OCI-LY1 (cell line): ENCODE measurements at regions not wholly inside any gene's neighbourhood (a gene's known extent, or its start where the extent isn't known, plus 50 kb on each side); places are given as distances from the start of the nearest gene placed in this dataset.
"Not testable (repeated sequence)": the region's sequence is repeated elsewhere in the genome, so short reads cannot be mapped to it uniquely, and the experiment has no call there.

Experiments
- H2AFZ ChIP-seq: fragments of 200-600 bp; sonication (generic), shearing (Covaris generic); 2 replicates; pipeline ENCODE4 v1.6.0; 2014; ENCODE audit warnings: antibody characterized with exemption, mild to moderate bottlenecking, low read length
- H3F3A ChIP-seq: fragments of 200-600 bp; sonication (generic), shearing (Covaris generic); 2 replicates; pipeline ENCODE4 v1.6.0; 2014; ENCODE audit warnings: mild to moderate bottlenecking, antibody characterized with exemption, low read length, moderate library complexity; ENCODE audit not compliant: insufficient read depth
- H3K27ac ChIP-seq: fragments of 200-600 bp; sonication (generic); 2 replicates; pipeline ENCODE4 v1.5.1; 2014; ENCODE audit warnings: low read length, mixed run types, mild to moderate bottlenecking, low read depth; ENCODE audit not compliant: poor library complexity, severe bottlenecking
- H3K27me3 ChIP-seq: fragments of 200-600 bp; sonication (generic); 2 replicates; pipeline ENCODE4 v1.6.0; 2014; ENCODE audit warnings: antibody characterized with exemption, mild to moderate bottlenecking, low read length, moderate library complexity; ENCODE audit not compliant: insufficient read depth
- H3K36me3 ChIP-seq: fragments of 200-600 bp; sonication (generic); 2 replicates; pipeline ENCODE4 v1.6.1; 2014; ENCODE audit warnings: mild to moderate bottlenecking, antibody characterized with exemption, low read length, moderate library complexity, mixed read lengths; ENCODE audit not compliant: insufficient read depth
- H3K4me1 ChIP-seq: fragments of 200-600 bp; sonication (generic); 2 replicates; pipeline ENCODE4 v1.5.1; 2014; ENCODE audit warnings: mild to moderate bottlenecking, low read length, moderate library complexity; ENCODE audit not compliant: insufficient read depth, severe bottlenecking
- H3K4me2 ChIP-seq: fragments of 200-600 bp; sonication (generic), shearing (Covaris generic); 2 replicates; pipeline ENCODE4 v1.6.1; 2014; ENCODE audit warnings: low read length
- H3K4me3 ChIP-seq: fragments of 200-600 bp; sonication (generic); 2 replicates; pipeline ENCODE4 v1.5.1; 2014; ENCODE audit warnings: low read length, low read depth, mild to moderate bottlenecking, mixed read lengths; ENCODE audit not compliant: poor library complexity, severe bottlenecking
- H3K79me2 ChIP-seq: fragments of 200-600 bp; shearing (Covaris generic); 2 replicates; pipeline ENCODE4 v1.6.1; 2016; ENCODE audit warnings: mixed run types, low read length, mixed read lengths; ENCODE audit not compliant: insufficient read depth
- H3K9ac ChIP-seq: fragments of 200-600 bp; sonication (generic), shearing (Covaris generic); 2 replicates; pipeline ENCODE4 v1.6.1; 2014; ENCODE audit warnings: mild to moderate bottlenecking, low read length, mixed read lengths
- H3K9me2 ChIP-seq: fragments of 200-600 bp; sonication (generic), shearing (Covaris generic); 2 replicates; pipeline ENCODE4 v1.6.1; 2014; ENCODE audit warnings: low read depth, mild to moderate bottlenecking, low read length, mixed read lengths
- H3K9me3 ChIP-seq: fragments of 200-600 bp; shearing (Covaris generic); 2 replicates; pipeline ENCODE4 v1.6.1; 2014; ENCODE audit warnings: low read length, mixed read lengths
- H4K20me1 ChIP-seq: fragments of 200-600 bp; sonication (generic), shearing (Covaris generic); 2 replicates; pipeline ENCODE4 v1.6.0; 2016; ENCODE audit warnings: mild to moderate bottlenecking, low read length; ENCODE audit not compliant: insufficient read depth
- CTCF ChIP-seq: fragments of 200-600 bp; sonication (generic), shearing (Covaris generic); IDR thresholded peaks from 2 replicates; pipeline ENCODE4 v1.5.1; 2017; ENCODE audit warnings: mild to moderate bottlenecking, antibody characterized with exemption, low read length, moderate library complexity, mixed read lengths
- EZH2 ChIP-seq: fragments of 200-600 bp; sonication (generic), shearing (Covaris generic); IDR thresholded peaks from 2 replicates; pipeline ENCODE4 v1.8.0; 2017; ENCODE audit warnings: borderline replicate concordance, mixed run types, mild to moderate bottlenecking, antibody characterized with exemption, low read length, moderate library complexity, mixed read lengths

- no peaks in the 10 kb centered on the region for H3K27me3 ChIP-seq
These were observed 122.1 kb downstream of the MEX3B start for GRCh38 chr15:81923561-81924350.

GRCh38 chr15:81922143-81922542 lies 123.7 kb downstream of the MEX3B start:
- no peak overlapping the region for H3K9ac ChIP-seq

More at GRCh38 chr15:81923561-81924350, 122.1 kb downstream of the MEX3B start:
- Histone ChIP-seq H3K4me3 (no peak overlapping the region), H3K9ac (no peak overlapping the region), H3K9me3 (peaks cover 8% of the 10 kb centered on the region; the same call in 1 of the 2 replicates), H3K4me2 (no peak overlapping the region), H2AFZ (no peak overlapping the region), H3K9me2 (no peaks in the 10 kb centered on the region), H3K36me3 (no peaks in the 10 kb centered on the region), H4K20me1 (no peaks in the 10 kb centered on the region), H3K27ac (no peak overlapping the region), H3K79me2 (no peaks in the 10 kb centered on the region), H3K4me1 (no peaks in the 10 kb centered on the region), H3F3A (no peaks in the 10 kb centered on the region)
- TF ChIP-seq CTCF (no peak), EZH2 (no peak)

GRCh38 chr15:81921163-81921562 lies 124.7 kb downstream of the MEX3B start:
- no peak overlapping the region for H3K4me2 ChIP-seq
- no peak overlapping the region for H3K27ac ChIP-seq
- H2AFZ ChIP-seq: no peak overlapping the region
- TF ChIP-seq CTCF: no peak
- no peak for TF ChIP-seq EZH2
- H3K4me3 ChIP-seq: no peak overlapping the region
- H3K9me3 ChIP-seq: peaks cover 8% of the 10 kb centered on the region; the same call in 1 of the 2 replicates
- no peaks in the 10 kb centered on the region for H3K27me3 ChIP-seq
- no peak overlapping the region for H3K9ac ChIP-seq
- no peaks in the 10 kb centered on the region for H3K36me3 ChIP-seq
- H4K20me1 ChIP-seq: no peaks in the 10 kb centered on the region
- H3K79me2 ChIP-seq: no peaks in the 10 kb centered on the region
- no peaks in the 10 kb centered on the region for H3K9me2 ChIP-seq
- no peaks in the 10 kb centered on the region for H3K4me1 ChIP-seq
- no peaks in the 10 kb centered on the region for H3F3A ChIP-seq

More at GRCh38 chr15:81922143-81922542, 123.7 kb downstream of the MEX3B start:
- Histone ChIP-seq H3K9me3 (peaks cover 8% of the 10 kb centered on the region; the same call in 1 of the 2 replicates), H2AFZ (no peak overlapping the region), H3K9me2 (no peaks in the 10 kb centered on the region), H3F3A (no peaks in the 10 kb centered on the region), H3K4me1 (no peaks in the 10 kb centered on the region), H3K79me2 (no peaks in the 10 kb centered on the region), H3K4me3 (no peak overlapping the region), H3K36me3 (no peaks in the 10 kb centered on the region), H3K27ac (no peak overlapping the region), H4K20me1 (no peaks in the 10 kb centered on the region), H3K27me3 (no peaks in the 10 kb centered on the region), H3K4me2 (no peak overlapping the region)
- TF ChIP-seq EZH2 (no peak), CTCF (no peak)

- not testable (repeated sequence) for H3K9ac ChIP-seq, H3K27ac ChIP-seq, H3K4me2 ChIP-seq, H3F3A ChIP-seq, H3K79me2 ChIP-seq, H3K36me3 ChIP-seq, H4K20me1 ChIP-seq, H3K9me2 ChIP-seq, H3K9me3 ChIP-seq, H3K4me1 ChIP-seq, H3K4me3 ChIP-seq, H2AFZ ChIP-seq, H3K27me3 ChIP-seq
These were observed 127.1 kb downstream of the MEX3B start for GRCh38 chr15:81918767-81919166.
